A549 (cell line): ENCODE measurements at regions not wholly inside any gene's neighbourhood (a gene's known extent, or its start where the extent isn't known, plus 50 kb on each side); places are given as distances from the start of the nearest gene placed in this dataset.

Source experiments
- ATAC-seq, 2 experiments: fragments of 200-7000 bp in 1 of 2; fragments of >200 bp in 1 of 2; cut with Nextera tagmentation in 1 of 2; cut with Tn5 transposase in 1 of 2; 3 replicates each; pipeline versions ENCODE4 v1.8.0 to v1.9.1; 2018 to 2020; ENCODE audit warnings: mild to moderate bottlenecking in 1 of 2, moderate library complexity in 1 of 2
- CTCF ChIA-PET: fragments of 300-600 bp; sonication (Branson Sonifier 250); formaldehyde crosslinking; extraction: SDS; loops from one replicate; lab custom pipeline; 2021; ENCODE audit warnings: antibody characterized with exemption, inconsistent platforms; lab: Yijun Ruan, JAX
- POLR2A ChIA-PET: fragments of 350-600 bp; formaldehyde crosslinking; extraction: SDS; loops from one replicate; lab custom pipeline; 2021; ENCODE audit warnings: antibody characterized with exemption, inconsistent platforms; lab: Yijun Ruan, JAX
- DNase-seq, 2 experiments: peaks; one replicate each; pipeline versions ENCODE4 v3.0.0 to v3.0.0-alpha.2; 2011 to 2016; ENCODE audit warnings: low read depth in 1 of 2, low spot score in 1 of 2
- FAIRE-seq: peaks from 2 replicates; lab custom pipeline; 2011; peaks lifted over from hg19 to GRCh38; lab: Jason Lieb, UNC
- H3K27ac ChIP-seq, 2 experiments: fragments of >200 bp; sonication (Bioruptor Twin); formaldehyde crosslinking; 3 replicates each; pipeline ENCODE4 v1.5.1; 2016 to 2017
- H3K4me1 ChIP-seq: fragments of >200 bp; sonication (Bioruptor Twin); formaldehyde crosslinking; 3 replicates; pipeline ENCODE4 v1.6.1; 2016
- H3K4me2 ChIP-seq: fragments of >200 bp; sonication (Bioruptor Twin); formaldehyde crosslinking; 3 replicates; pipeline ENCODE4 v1.6.1; 2016
- H3K4me3 ChIP-seq: fragments of >200 bp; sonication (Bioruptor Twin); formaldehyde crosslinking; 3 replicates; pipeline ENCODE4 v1.5.1; 2016
- H3K9me3 ChIP-seq: fragments of >200 bp; sonication (Bioruptor Twin); formaldehyde crosslinking; 3 replicates; pipeline ENCODE4 v1.6.1; 2016
- ATOH8 ChIP-seq: fragments of 250-450 bp; sonication (Bioruptor Pico); IDR thresholded peaks from 2 replicates; pipeline ENCODE4 v1.5.0; 2020; ENCODE audit warnings: low read depth, mild to moderate bottlenecking, moderate library complexity
- BCL3 ChIP-seq: fragments of >200 bp; sonication (Bioruptor Twin); formaldehyde crosslinking; IDR thresholded peaks from 3 replicates; pipeline ENCODE4 v1.6.1; 2016
- BHLHE40 ChIP-seq: IDR thresholded peaks from 2 replicates; pipeline ENCODE4 v1.6.1; 2012; ENCODE audit warnings: low read depth, low read length, inconsistent platforms
- CBX2 ChIP-seq: fragments of 200-600 bp; sonication (generic); IDR thresholded peaks from 2 replicates; pipeline ENCODE4 v1.6.1; 2016; ENCODE audit warnings: low read depth, mild to moderate bottlenecking, borderline replicate concordance
- CBX8 ChIP-seq: fragments of 200-600 bp; sonication (generic); IDR thresholded peaks from 2 replicates; pipeline ENCODE4 v1.6.1; 2016
- CHD2 ChIP-seq: fragments of 150-350 bp; IDR thresholded peaks from 2 replicates; pipeline ENCODE4 v1.6.1; 2014; ENCODE audit warnings: low read length; ENCODE audit not compliant: partially characterized antibody
- CHD4 ChIP-seq: fragments of 200-600 bp; sonication (generic); IDR thresholded peaks from 2 replicates; pipeline ENCODE4 v1.6.1; 2016; ENCODE audit warnings: antibody characterized with exemption, mild to moderate bottlenecking, borderline replicate concordance
- ELK1 ChIP-seq: fragments of 150-350 bp; IDR thresholded peaks from 2 replicates; pipeline ENCODE4 v1.6.1; 2014; ENCODE audit warnings: low read depth, mild to moderate bottlenecking, low read length
- GATA3 ChIP-seq: IDR thresholded peaks from 2 replicates; pipeline ENCODE4 v1.6.1; 2012; ENCODE audit warnings: borderline replicate concordance
- HES2 ChIP-seq: fragments of >200 bp; sonication (Bioruptor Twin); formaldehyde crosslinking; IDR thresholded peaks from 2 replicates; pipeline ENCODE4 v1.6.1; 2016
- HEYL ChIP-seq: fragments of 250-450 bp; sonication (Bioruptor Pico); IDR thresholded peaks from 2 replicates; pipeline ENCODE4 v1.8.0; 2021; ENCODE audit warnings: mild to moderate bottlenecking, moderate library complexity
- HOXA7 ChIP-seq: fragments of 250-450 bp; sonication (Bioruptor Pico); IDR thresholded peaks from 2 replicates; pipeline ENCODE4 v1.5.0; 2020; ENCODE audit warnings: mild to moderate bottlenecking, moderate library complexity
- JUN ChIP-seq, 2 experiments: fragments of >200 bp; sonication (Bioruptor Twin); formaldehyde crosslinking; IDR thresholded peaks; 2 replicates in 1 of 2; 3 replicates in 1 of 2; pipeline ENCODE4 v1.6.1; 2016 to 2017
- JUNB ChIP-seq: fragments of >200 bp; sonication (Bioruptor Twin); formaldehyde crosslinking; IDR thresholded peaks from 2 replicates; pipeline ENCODE4 v1.6.1; 2016
- MAX ChIP-seq: IDR thresholded peaks from 2 replicates; pipeline ENCODE4 v1.6.1; 2012
- MYC ChIP-seq: IDR thresholded peaks from 2 replicates; pipeline ENCODE4 v1.6.1; 2012; ENCODE audit warnings: mild to moderate bottlenecking, inconsistent platforms, low read length, improper control_type of control experiment, borderline replicate concordance
- NPAS2 ChIP-seq: fragments of 250-450 bp; sonication (Bioruptor Pico); IDR thresholded peaks from 2 replicates; pipeline ENCODE4 v1.8.0; 2022; ENCODE audit warnings: mild to moderate bottlenecking, moderate library complexity, borderline replicate concordance
- RAD21 ChIP-seq, 2 experiments: fragments of >200 bp in 1 of 2; sonication (Bioruptor Twin) in 1 of 2; formaldehyde crosslinking in 1 of 2; IDR thresholded peaks in 1 of 2; conservative IDR thresholded peaks in 1 of 2; 2 replicates in 1 of 2; 3 replicates in 1 of 2; pipeline ENCODE4 v1.6.1; 2012 to 2018; ENCODE audit warnings: inconsistent platforms in 1 of 2
- RCOR1 ChIP-seq: fragments of 150-350 bp; IDR thresholded peaks from 2 replicates; pipeline ENCODE4 v1.6.1; 2014; ENCODE audit warnings: antibody characterized with exemption, low read length, low read depth
- REST ChIP-seq: fragments of 200-600 bp; sonication (generic); IDR thresholded peaks from 2 replicates; pipeline ENCODE4 v1.6.1; 2016; ENCODE audit warnings: antibody characterized with exemption, mild to moderate bottlenecking, moderate library complexity
- SMC3 ChIP-seq: fragments of >200 bp; sonication (Bioruptor Twin); formaldehyde crosslinking; IDR thresholded peaks from 3 replicates; pipeline ENCODE4 v1.6.1; 2018; ENCODE audit warnings: inconsistent platforms
- SREBF2 ChIP-seq: fragments of 450-650 bp; IDR thresholded peaks from 2 replicates; pipeline ENCODE4 v1.6.1; 2014; ENCODE audit warnings: mild to moderate bottlenecking, moderate library complexity
- USF2 ChIP-seq: fragments of 450-650 bp; IDR thresholded peaks from 2 replicates; pipeline ENCODE4 v1.6.1; 2014; ENCODE audit warnings: antibody characterized with exemption
- WGBS: methylation state at CpG from one replicate; pipeline ENCODE4 v1.1.6; 2017; ENCODE audit errors: missing lambda C conversion rate; 5-methylcytosine and 5-hydroxymethylcytosine counted together

- TF ChIP-seq ATOH8 (CRISPR knock-in tag): no peak
- no peak for TF ChIP-seq MYC
- TF ChIP-seq HES2: no peak
- TF ChIP-seq RCOR1: no peak
- TF ChIP-seq, all 56 proteins: peak for 0
Observed at GRCh38 chr22:48705159-48705916, 1122.3 kb downstream of the BRD1 start (continued).

GRCh38 chr22:48704335-48704734, 1123.3 kb downstream of the BRD1 start:
- DNase-seq: no peak
- 60% methylated on average over 12 of the region's 13 CpGs for WGBS
- no peak for TF ChIP-seq BCL3
- TF ChIP-seq SMC3: no peak
- no peak for TF ChIP-seq JUN (IDR thresholded peaks at IDR 0.05)
- TF ChIP-seq HOXA7: no peak
- TF ChIP-seq CBX2: no peak
- no peak for TF ChIP-seq SREBF2
- TF ChIP-seq HEYL (CRISPR knock-in tag): no peak
- TF ChIP-seq CHD2: no peak
- no peak for TF ChIP-seq CBX8
- no peak for TF ChIP-seq MAX
- no peak for TF ChIP-seq USF2
- no peak for TF ChIP-seq RAD21 (conservative IDR thresholded peaks at IDR 0.05 in 1 of 2, IDR thresholded peaks at IDR 0.05 in 1 of 2)
- TF ChIP-seq BHLHE40: no peak
- TF ChIP-seq GATA3: no peak
- TF ChIP-seq ELK1: no peak
- TF ChIP-seq NPAS2: no peak
- TF ChIP-seq REST: no peak
- no peak for TF ChIP-seq JUNB
- no peak for TF ChIP-seq CHD4
- TF ChIP-seq, all 56 proteins: peak for 0
- FAIRE-seq (no peak), ATAC-seq (no peak)
- Histone ChIP-seq H3K27ac (no peak overlapping the region), H3K4me1 (no peaks in the 10 kb centered on the region), H3K4me3 (no peak overlapping the region), H3K4me2 (no peak overlapping the region), H3K9me3 (no peaks in the 10 kb centered on the region)
- ChIA-PET CTCF (no interaction called here), POLR2A (no interaction called here)
